HG03108 (cell line): ENCODE measurements at regions not wholly inside any gene's neighbourhood (a gene's known extent, or its start where the extent isn't known, plus 50 kb on each side); places are given as distances from the start of the nearest gene placed in this dataset.

Experiments
- ATAC-seq: cut with Tn5 transposase; IDR thresholded peaks from one replicate; pipeline ENCODE4 v1.9.1; 2021; ENCODE audit warnings: moderate library complexity; ENCODE audit not compliant: unreplicated experiment

DNA sequence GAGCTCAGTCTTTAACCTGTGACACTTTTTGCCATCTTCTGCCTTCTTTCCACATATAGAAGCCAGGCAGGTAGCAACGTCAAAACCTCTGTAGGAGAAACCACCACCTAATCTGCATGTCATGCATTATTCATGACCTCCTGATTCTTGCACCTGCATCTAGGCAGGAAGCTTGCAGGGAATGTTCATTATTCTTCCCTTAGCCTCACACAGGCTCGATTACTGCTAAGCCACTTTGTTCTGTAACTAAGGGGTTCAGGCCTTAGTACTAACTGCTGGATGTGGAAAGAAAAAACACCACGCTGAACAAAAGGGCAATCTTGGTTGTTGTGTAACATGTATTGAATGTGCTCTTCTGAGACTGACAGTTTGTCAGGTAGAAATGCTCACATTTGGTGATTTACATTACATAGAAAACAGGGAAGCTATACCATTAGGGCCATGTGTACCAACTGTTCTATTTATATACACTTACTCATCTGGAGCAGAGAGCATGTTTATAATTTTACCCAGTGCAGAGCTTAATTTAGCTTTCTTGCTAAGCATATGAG is 366.9 kb downstream of the KLF12 start:
- no peak for ATAC-seq

DNA sequence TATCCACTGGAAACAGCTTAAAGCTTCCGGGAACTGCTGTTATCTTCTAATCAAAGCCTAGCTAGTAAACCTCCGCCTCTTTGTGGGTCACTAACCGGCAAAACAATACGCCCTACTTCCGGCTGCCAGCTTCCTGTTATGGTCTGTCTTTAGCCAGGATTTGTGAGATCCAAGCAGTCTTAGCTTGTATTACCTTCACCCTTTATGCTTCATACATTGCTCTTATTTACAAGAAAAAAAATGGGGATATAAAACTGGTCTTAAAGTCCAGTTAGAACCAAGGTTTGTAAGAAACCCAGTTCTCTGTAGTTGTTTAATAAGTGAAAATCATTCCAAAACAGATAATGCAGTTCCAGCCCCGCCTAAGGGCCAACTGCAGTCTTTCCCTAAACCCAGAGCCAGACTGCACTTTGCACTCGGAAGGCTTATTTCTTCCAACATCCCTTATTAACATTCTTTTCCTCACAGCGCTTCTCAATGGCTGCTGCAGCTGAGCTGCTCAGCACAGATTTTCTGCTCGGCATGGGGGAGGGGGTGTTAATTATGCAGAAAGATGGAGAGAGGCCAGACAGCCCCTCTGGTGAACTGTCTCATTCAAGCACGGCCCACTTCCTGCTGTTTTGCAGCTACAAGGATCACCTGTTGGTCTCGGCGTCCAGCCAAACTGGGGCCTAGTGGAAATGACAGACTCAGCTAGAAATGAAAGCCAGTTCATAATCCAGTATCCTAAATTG is 368.4 kb downstream of the KLF12 start:
- ATAC-seq: peak; percentile 67

DNA sequence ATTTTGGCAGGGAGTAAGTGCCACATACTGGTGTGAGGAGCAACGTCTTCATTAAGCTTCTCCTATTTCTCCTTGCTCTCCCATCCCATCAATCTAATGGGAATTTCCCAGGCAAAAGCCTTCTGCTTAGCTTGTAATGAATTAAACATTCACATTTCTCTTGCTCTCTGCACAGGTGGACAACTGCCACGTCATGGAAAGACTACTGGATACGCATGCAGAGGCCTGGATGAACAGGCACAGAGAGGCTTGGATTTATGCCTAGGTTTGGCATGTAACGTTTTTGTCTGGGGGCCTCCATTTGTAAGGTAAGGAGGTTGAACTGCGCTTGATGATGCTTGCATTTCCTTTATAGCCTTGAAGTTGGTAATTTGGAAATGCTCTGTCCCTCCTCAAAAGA is 374.8 kb downstream of the KLF12 start:
- ATAC-seq: no peak

DNA sequence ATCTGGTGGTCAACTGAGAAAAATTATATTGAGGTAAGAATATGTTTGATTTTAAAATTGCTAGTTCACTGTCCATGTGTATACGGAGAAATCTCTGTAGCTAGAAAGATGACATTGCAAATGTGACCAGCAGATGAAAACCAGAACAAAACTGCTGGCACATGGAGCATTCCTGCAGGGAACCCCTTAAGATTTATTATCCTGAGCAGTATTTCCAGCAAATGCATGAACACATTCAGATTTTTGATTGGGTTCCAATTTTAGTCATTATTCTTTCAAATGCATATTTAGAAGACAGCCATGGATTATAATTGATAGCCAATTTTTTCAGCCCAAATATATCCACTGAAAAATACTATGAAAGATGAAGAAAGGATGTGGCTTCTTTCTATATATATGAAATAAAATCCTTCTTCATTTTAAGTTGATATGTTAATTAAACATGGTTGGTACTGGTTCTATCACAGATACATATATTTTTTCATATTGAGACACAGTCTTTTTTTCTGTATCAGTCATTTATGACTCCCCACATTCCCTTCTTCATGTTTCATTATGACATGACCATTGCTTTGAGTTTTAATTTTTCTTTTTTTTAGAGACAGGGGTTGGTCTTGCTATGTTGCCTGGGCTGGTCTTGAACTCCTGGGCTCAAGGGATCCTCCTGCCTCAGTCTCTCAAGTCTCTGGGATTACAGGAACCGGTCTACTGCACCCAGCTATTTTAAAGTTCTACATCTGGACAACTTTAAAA is 376.5 kb downstream of the KLF12 start:
- no peak for ATAC-seq

DNA sequence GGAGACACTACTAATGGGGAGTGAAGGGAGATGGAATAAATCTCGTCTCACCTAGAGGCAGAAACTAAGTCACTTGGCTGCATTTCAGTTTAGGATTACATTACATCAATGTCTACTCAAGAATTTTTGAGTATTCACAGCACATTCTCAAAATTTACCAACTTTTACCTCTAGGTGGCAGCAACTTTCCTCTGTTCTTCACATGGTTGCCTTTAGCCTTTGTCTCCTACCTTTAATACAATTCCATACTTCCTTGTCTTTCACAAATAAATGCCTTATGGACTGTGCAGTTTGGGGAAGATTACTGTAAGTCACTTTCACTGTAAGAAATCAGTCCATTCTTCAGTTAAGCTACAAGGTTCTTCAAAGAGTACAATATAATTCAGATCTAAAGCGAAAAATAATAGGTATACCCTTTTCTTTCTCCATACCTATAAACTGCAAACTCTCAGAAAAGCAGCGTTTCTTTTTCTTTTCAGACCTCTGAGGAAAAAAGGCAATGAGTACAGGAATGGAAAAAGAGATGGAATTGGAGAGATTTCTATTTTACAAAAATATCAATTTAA is 379.4 kb downstream of the KLF12 start:
- ATAC-seq: no peak

DNA sequence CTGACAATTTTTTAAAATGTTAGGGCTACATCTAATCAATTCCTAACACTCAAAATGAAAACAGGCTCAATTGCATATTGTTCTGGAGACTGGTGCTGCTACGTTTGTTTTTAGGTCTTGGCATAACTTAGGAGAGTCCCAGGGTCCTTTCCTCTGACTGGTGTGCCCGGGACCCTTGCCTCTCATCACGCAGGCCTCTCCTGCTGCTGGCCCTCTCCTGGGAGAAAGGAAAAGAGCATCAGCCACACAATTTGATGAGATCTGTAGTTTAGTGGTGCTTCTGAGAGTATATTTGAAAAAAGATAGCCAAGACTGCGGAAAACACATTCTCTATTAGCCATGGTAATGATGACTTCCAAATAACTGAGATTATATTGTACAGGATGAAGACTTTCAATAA is 380.0 kb downstream of the KLF12 start:
- ATAC-seq: no peak

DNA sequence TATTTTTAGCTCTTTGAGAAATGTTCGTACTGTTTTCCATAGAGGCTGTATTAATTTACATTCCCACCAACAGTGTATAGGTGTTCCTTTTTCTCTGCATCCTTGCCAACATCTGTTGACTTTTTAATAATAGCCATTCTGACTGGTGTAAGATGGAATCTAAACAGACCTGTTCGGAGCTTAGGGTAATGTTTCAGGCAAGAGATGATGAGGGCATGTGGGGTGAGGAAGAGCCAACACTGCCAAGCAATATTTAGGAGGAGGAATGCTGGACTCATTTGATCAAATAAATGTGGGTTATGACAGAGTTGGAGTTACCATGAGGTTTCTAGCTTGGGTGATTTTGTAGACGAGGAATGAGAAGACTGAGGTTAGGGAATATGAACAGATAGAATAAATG is 382.9 kb downstream of the KLF12 start:
- no peak for ATAC-seq

DNA sequence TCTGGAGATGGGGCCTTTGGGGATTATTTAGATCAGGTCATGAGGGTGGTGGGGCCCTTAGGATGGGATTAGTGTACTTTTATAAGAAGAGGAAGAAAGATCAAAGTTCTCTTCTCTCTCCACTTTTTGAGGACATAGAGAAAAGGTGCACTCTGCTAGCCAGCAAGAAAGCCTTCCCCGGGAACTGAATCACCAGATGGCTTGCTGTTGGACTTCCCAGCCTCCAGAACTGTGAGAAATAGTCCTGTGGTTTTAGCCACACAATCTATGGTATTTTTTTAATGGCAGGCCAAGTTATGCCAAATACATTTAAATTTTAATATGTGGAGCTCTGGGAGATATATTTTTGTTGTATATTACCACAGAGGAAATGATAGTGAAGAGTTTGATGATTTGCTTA is 385.8 kb downstream of the KLF12 start:
- ATAC-seq: no peak

DNA sequence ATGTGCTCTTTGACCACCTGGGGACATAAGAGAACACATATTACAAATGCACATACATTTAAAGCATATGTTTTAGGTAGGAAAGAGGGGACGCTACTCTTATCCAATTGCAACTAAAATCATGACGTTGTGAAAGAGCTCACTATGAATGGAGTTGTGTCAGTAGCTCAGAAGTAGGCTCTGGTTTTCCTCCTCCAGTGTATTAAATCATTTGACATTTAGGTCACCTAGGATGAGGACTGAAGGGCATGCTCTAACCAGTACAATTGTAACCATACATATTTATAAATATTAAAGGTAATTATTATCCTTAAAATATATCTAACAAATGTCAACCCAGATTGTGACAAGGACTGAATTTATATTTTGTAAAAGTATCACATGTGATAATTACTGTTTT is 389.0 kb downstream of the KLF12 start:
- no peak for ATAC-seq

DNA sequence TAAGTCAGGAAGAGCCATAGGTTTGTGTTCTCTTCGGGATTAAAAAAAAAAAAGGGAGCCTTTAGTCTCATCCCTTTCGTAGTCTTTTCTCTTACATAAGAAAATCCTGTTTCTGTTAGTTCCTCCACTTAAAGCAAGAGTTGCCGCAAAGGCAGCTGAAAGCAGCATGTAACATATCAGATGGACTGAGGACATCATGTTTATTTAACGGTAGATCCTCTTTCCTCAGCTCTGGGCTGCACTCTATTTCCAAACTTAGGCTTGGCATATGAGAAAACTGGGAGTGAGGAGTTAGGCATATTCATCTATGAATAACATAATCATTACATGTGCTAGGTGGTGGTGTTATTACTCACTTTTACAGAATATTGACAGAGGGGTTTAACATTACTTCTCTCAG is 391.2 kb downstream of the KLF12 start:
- no peak for ATAC-seq

DNA sequence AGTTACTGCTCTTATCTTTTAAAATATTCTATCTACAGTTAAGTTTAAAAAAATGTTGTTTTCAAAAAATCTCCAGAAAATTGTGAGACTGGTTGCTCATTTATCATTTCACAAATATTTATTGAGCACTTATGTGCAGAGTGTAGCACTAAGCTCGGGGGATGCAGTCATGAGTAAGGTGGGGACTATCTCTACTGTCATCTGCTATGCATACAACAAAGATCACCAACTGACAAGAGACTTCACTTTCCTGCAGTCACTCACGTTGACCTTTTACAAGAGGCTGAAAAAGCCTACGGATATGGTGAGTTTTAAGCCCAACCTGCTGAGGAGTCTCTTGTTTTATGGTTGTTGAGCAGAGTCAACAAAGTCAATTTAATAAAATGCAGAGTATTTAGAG is 392.5 kb downstream of the KLF12 start:
- ATAC-seq: no peak

DNA sequence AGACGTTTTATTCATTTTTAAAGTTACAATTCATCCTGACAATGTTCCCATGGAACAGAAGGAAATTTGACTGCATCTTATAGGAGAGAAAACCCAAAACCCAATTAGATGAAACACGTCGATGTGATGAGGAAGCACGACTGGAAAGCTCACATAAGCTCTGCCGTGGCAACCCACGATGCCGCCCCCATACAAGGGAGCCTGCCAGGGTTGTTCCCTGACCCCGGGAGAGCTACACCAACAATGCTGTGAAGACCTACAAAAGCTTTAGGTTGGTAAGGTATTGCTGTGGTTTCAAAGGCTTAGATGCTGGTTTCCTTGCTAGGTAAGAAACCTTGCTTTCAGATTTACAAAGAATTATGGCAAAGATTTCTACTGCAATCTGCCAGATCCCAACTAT is 393.1 kb downstream of the KLF12 start:
- no peak for ATAC-seq

DNA sequence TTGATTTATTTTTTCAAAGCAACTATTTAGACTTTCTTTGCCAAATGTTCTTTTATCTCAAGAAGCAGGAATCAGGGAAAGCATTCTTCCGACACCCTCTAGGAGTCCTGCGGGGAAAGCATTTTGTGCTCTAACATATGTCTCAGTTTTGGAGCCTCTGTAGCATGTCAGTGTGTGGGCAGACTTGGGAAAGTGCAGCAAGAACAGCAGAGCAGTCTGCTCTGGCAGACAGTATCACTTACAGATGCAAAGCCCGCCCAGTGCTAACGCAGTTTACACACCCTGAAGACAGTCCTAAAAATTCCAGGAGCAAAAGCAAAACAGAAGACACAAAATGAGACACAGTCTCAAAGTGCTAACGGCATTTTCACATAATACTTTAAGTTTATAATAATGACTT is 393.5 kb downstream of the KLF12 start:
- no peak for ATAC-seq

DNA sequence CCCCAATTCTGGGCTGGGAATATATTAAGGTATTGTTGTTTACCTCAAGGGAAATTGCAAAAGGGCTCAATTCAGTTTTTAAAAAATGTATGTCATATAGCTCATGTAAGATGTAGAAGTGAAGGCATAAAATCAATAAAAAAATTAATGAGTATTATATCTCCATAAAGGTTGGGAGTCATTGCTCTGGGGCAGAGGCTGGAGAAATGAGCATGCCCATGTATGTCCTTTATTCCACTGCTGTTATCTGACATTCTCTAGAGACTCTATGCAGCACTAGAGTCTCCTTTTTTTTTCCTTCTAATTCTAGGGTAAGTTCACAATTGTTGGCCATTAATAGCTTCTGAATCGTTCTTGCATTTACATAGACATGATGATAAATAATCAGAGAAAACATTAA is 394.8 kb downstream of the KLF12 start:
- ATAC-seq: no peak

DNA sequence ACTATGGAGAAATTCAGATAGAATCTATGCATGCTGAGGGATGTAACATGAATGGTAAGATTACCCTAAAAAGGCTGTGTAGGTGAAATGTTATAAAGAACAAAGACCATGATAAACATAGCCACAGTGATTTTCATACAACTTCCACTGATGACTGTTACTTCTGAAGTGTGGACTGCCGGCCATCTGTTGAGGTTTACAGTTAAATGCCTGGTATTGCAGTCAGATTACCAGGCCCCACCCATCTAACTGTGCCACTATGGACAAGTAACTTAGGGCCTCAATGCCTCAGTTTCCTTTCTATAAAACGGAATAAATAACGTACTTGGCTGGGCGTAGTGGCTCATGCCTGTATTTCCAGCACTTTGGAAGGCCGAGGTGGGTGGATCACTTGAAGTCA is 395.6 kb downstream of the KLF12 start:
- no peak for ATAC-seq

DNA sequence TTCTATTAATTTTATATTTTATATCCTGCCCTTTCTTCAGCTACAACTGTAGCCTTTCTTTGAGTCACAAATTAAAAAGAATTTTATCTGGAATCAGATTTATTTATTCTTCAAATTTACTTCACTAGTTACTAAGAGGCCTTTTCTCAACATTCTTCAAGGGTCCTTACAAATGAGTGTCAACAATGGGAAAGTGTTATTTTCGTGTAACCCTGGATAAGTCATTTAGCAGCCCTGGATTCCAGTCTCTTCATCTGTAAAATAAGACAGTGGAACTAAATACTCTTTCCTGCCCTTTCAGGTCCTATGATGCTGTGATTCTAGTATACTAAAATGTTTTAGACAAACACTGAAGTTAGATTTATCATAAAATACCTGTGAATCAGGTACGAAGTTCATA is 397.0 kb downstream of the KLF12 start:
- no peak for ATAC-seq

DNA sequence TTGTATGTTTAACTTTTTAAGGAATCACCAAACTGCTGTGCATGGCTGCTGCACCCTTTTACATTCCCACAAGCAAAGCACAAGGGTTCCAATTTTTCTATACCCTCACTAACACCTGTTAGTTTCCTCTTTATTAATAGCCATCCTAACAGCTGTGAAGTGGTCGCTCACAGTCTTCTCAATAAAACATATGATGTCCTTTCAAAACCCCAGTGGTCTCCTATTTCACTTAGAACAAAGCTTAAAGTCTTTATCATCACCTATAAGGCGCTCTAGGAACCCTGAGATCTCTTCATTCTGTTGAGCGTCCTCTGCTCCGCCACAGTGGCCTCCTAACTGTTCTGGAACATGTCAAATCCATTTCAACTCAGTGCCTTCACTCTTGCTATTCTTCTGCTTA is 400.5 kb downstream of the KLF12 start:
- ATAC-seq: no peak

DNA sequence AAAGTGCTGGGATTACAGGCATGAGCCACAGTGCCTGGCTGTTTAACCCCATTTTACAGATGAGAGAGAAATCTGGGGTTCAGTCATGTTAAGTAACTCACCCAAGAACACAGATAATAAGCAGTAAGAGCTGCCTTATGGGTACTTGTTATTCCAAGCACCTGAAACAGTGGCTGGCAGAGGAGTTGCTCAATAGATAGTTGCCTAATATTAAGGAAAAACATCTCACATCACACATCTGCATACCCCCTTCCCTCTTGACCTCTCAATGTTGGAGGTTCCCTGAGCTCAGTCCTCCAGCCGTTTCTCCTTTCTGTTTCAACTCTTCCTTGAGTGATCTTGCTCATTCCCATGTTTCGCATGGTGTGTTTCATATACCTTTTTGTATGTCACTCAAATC is 401.9 kb downstream of the KLF12 start:
- no peak for ATAC-seq

DNA sequence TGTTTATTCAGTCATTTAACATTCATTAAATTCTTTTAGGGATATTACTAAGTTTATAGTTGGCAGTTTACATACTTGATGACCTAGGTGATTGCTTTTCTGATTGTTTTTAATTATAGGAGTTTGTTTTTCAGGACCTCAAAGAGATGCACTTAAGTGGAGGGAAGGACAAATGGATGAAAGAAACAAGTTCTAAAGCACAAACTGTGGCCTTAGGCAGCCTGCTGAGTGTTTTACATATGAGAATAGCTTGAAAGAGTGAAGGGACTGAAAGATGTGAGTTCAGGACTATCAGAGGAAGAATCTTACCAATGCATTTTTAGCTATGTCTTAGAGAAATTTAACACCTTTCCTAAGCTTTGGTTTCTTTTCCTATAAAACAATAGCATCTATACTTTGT is 402.6 kb downstream of the KLF12 start:
- ATAC-seq: no peak

DNA sequence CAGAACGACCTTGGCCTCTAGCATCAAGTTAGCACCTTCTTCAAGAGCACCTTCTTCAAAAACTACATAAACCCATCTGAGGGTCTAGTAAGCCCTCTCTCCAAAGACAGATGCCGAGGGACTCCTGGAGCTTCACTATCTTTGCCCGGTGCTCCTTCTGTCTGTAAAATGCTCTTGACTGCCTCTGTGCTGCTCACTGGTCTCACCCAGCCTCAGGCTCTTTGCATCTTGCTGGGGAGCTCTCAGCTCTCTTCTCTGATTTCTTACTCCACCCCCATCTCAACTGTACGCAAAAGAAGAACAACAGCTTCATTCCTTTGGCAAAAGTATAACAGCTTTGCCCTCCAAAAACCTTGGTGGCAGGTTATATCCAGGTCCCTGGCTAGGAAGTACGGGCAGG is 404.2 kb downstream of the KLF12 start:
- no peak for ATAC-seq

DNA sequence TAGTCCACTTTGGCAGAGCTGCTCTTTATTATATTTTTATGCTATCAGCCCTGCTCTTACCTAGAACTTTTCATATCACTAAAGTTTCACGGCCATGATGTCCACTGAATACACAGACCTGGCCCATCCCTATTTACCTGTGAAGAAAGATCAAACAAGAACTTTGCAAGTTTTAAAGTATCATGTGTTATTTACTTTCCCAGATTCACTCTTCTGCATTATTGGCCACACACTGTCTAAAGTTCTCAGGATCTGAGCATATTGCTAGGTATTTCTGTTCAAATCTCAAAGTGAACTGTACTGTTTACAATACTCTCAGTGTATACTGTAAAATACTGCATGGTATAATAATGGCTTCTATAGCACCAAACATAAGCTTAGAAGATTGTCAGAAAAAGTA is 405.2 kb downstream of the KLF12 start:
- ATAC-seq: no peak

DNA sequence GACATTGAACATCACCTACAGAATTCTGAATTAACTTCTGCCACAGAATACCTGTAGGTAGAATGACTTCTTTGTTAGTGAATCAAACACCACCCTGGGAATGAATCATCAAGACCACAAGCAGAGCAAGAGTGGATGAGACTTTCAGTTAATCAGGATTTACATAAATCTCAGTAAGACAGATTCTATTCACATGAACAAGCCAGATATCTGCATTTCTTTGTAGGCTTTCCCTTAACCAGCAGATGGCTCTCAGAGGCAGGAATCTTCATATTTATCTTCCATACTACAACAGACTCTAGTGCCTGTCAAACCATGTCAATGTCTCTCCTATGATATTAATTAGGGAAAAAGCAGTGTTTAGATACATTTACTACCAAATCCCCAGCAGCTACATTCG is 412.1 kb downstream of the KLF12 start:
- ATAC-seq: peak; percentile 77
